ENCODE measurements at regions not wholly inside any gene's neighbourhood (a gene's known extent, or its start where the extent isn't known, plus 50 kb on each side); places are given as distances from the start of the nearest gene placed in this dataset.

DNA sequence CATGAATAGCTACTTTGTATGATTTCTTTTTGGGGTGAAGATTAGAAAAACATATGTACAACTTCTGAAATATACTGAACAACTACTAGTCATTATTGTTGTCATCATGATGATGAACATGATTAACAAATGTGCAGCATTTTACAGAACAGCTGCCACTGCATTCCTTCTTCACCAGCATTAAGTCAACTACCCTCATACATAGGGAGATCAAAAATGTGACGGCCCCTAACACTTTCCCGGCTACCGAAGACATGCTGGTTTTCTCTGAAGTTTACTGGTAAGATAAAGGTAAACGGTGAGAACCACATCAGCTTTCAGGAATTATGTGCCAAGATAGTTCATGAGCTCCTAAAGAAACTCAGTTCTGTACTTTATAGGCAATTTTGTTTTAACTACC lies 121.0 kb upstream of the LRATD1 start:
- TF ChIP-seq, protein P1, sequence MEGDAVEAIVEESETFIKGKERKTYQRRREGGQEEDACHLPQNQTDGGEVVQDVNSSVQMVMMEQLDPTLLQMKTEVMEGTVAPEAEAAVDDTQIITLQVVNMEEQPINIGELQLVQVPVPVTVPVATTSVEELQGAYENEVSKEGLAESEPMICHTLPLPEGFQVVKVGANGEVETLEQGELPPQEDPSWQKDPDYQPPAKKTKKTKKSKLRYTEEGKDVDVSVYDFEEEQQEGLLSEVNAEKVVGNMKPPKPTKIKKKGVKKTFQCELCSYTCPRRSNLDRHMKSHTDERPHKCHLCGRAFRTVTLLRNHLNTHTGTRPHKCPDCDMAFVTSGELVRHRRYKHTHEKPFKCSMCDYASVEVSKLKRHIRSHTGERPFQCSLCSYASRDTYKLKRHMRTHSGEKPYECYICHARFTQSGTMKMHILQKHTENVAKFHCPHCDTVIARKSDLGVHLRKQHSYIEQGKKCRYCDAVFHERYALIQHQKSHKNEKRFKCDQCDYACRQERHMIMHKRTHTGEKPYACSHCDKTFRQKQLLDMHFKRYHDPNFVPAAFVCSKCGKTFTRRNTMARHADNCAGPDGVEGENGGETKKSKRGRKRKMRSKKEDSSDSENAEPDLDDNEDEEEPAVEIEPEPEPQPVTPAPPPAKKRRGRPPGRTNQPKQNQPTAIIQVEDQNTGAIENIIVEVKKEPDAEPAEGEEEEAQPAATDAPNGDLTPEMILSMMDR (IDR thresholded peaks at IDR 0.05; ENCODE audit: extremely low read depth in 1 of 2, insufficient read depth in 1 of 2, low read depth in 1 of 2, low read length in 2 of 2): no peak
- TF ChIP-seq POLR2A (IDR thresholded peaks at IDR 0.05; ENCODE audit: low read depth, low read length): no peak
- no peak for TF ChIP-seq EZH2 (IDR thresholded peaks at IDR 0.05; ENCODE audit: borderline replicate concordance, low read depth, low read length, severe bottlenecking)

All from endothelial cell of umbilical vein (primary cell).